ACC112 (cell line): ENCODE measurements at regions not wholly inside any gene's neighbourhood (a gene's known extent, or its start where the extent isn't known, plus 50 kb on each side); places are given as distances from the start of the nearest gene placed in this dataset.
"Not testable (repeated sequence)": the region's sequence is repeated elsewhere in the genome, so short reads cannot be mapped to it uniquely, and the experiment has no call there.

ENCODE experiments used
- H2AFZ ChIP-seq: fragments of 200-600 bp; sonication (generic); one replicate; pipeline ENCODE4 v1.6.0; 2017; ENCODE audit warnings: antibody characterized with exemption, low read length; ENCODE audit not compliant: unreplicated experiment
- H3K27ac ChIP-seq: fragments of 200-600 bp; sonication (generic); 2 replicates; pipeline ENCODE4 v1.5.1; 2014; ENCODE audit warnings: low read depth, mild to moderate bottlenecking, antibody characterized with exemption, low read length, moderate library complexity
- H3K27me3 ChIP-seq: fragments of 200-600 bp; sonication (generic); 2 replicates; pipeline ENCODE4 v1.6.1; 2014; ENCODE audit warnings: mild to moderate bottlenecking, antibody characterized with exemption, low read length, moderate library complexity, mixed read lengths; ENCODE audit not compliant: insufficient read depth
- H3K36me3 ChIP-seq: fragments of 200-600 bp; sonication (generic); 2 replicates; pipeline ENCODE4 v1.6.1; 2016; ENCODE audit warnings: mild to moderate bottlenecking, antibody characterized with exemption, low read length, moderate library complexity, mixed read lengths; ENCODE audit not compliant: insufficient read depth
- H3K4me1 ChIP-seq: fragments of 200-600 bp; sonication (generic); one replicate; pipeline ENCODE4 v1.6.1; 2016; ENCODE audit warnings: low read length, mixed read lengths; ENCODE audit not compliant: insufficient read depth, unreplicated experiment, control insufficient read depth
- H3K4me3 ChIP-seq: fragments of 200-600 bp; sonication (generic); 2 replicates; pipeline ENCODE4 v1.5.1; 2014; ENCODE audit warnings: mild to moderate bottlenecking, low read depth, low read length
- H3K79me2 ChIP-seq: fragments of 200-600 bp; sonication (generic); one replicate; pipeline ENCODE4 v1.6.0; 2016; ENCODE audit warnings: low read length; ENCODE audit not compliant: control insufficient read depth, unreplicated experiment, insufficient read depth

DNA sequence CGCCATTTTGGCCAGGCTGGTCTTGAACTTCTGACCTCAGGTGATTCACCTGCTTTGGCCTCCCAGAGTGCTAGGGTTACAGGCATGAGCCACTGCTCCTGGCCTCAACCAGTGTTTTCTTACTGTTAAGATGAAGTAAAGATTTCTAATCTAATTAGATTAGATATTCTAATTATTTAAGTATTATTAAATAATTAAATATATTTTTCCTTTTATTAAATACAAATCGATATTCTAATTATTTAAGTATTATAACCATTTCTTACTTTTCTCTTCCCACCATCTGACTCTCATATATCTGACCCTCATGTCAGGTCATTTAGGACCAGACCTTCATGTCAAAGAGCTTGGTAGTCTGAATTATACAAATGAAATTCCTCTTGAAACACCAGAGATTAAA, 1291.9 kb upstream of the EPHA6 start:
- H3K79me2 ChIP-seq, result no peaks in the 10 kb centered on the region
- H2AFZ ChIP-seq, result no peak overlapping the region
- H3K4me3 ChIP-seq, result no peak overlapping the region
- H3K27me3 ChIP-seq, result no peaks in the 10 kb centered on the region
- no peaks in the 10 kb centered on the region for H3K36me3 ChIP-seq
- no peak overlapping the region for H3K27ac ChIP-seq
- no peaks in the 10 kb centered on the region for H3K4me1 ChIP-seq

DNA sequence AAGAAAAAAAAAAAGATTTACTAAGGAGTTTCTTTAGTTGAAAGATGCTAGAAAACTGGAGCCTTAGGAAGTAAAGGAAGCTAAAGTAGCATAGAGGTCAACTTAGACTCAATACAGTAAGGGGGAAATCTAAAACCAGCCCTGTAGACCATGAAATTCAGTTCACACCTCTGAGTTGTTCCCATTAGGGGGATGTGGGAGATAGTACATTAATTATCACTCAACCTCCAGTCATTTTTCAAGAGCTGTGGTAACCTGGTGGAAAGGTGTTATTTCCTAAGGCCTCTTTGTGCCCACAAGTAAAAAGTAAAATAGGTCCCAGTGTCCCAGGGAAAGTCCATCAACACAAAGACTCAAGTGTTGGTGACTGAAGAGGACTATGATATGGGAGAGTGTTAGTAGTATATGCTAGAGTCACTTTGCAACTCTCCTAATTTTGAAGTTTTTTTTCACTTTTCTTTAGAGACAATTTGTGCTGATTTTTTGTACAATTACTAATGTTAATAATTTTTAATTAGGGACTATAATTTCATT, 1274.4 kb upstream of the EPHA6 start:
- H3K4me3 ChIP-seq, result no peak overlapping the region
- H3K4me1 ChIP-seq, result no peaks in the 10 kb centered on the region
- no peak overlapping the region for H3K27ac ChIP-seq
- H3K36me3 ChIP-seq, result no peaks in the 10 kb centered on the region
- no peak overlapping the region for H2AFZ ChIP-seq
- H3K27me3 ChIP-seq, result no peaks in the 10 kb centered on the region
- H3K79me2 ChIP-seq, result no peaks in the 10 kb centered on the region

GRCh38 chr3:95565502-95565901, 1248.9 kb upstream of the EPHA6 start:
- Histone ChIP-seq H3K36me3 (no peaks in the 10 kb centered on the region), H3K79me2 (no peaks in the 10 kb centered on the region), H3K27me3 (no peaks in the 10 kb centered on the region), H2AFZ (no peak overlapping the region), H3K4me1 (no peaks in the 10 kb centered on the region), H3K4me3 (no peak overlapping the region), H3K27ac (no peak overlapping the region)

DNA sequence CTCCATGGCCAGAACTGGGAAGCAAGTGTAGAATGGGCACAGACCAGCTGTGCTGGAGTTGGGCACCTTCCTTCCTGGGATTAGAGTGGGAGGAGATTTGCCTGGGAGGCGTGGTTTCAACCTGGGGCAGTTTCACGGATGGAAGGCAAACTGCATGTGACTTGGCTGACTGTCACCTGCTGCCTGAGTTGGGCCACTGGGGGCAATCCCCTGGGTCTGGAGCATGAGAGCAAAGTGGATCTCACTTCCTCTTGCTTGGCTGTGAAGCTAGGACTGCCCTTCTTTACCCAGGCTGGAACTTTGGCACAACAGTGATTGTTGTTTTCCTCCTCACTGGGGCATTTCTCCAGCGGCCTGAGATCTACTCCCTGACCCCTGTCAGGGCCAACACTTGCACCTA, 1247.0 kb upstream of the EPHA6 start:
- Histone ChIP-seq H3K27me3 (no peaks in the 10 kb centered on the region), H2AFZ (no peak overlapping the region), H3K79me2 (no peaks in the 10 kb centered on the region), H3K4me3 (no peak overlapping the region), H3K27ac (no peak overlapping the region), H3K4me1 (no peaks in the 10 kb centered on the region), H3K36me3 (no peaks in the 10 kb centered on the region)

DNA sequence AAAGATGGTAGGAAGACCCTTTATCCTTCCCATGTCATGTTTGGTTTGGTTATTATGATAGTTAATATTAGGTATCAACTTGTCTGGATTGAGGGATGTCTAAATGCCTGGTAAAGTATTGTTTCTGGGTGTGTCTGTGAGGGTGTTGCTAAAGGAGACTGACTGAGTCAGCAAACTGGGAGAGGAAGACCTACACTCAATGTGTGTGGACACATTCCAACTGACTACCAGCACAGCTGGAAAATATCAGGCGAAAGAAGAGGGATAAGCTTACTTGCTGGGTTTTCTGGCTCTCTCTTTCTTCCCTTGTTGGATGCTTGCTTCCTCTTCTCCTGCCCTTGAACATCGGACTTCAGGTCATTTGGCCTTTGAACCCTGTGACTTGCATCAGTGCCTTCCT, 1227.6 kb upstream of the EPHA6 start:
- Histone ChIP-seq H3K36me3 (no peaks in the 10 kb centered on the region), H3K79me2 (no peaks in the 10 kb centered on the region), H3K27ac (no peak overlapping the region), H3K27me3 (no peaks in the 10 kb centered on the region), H3K4me1 (no peaks in the 10 kb centered on the region), H3K4me3 (no peak overlapping the region), H2AFZ (no peak overlapping the region)

GRCh38 chr3:95587641-95588040, 1226.8 kb upstream of the EPHA6 start:
- H3K27me3 ChIP-seq, H3K4me1 ChIP-seq, H3K79me2 ChIP-seq, H2AFZ ChIP-seq, H3K36me3 ChIP-seq, H3K27ac ChIP-seq, H3K4me3 ChIP-seq: not testable (repeated sequence)

DNA sequence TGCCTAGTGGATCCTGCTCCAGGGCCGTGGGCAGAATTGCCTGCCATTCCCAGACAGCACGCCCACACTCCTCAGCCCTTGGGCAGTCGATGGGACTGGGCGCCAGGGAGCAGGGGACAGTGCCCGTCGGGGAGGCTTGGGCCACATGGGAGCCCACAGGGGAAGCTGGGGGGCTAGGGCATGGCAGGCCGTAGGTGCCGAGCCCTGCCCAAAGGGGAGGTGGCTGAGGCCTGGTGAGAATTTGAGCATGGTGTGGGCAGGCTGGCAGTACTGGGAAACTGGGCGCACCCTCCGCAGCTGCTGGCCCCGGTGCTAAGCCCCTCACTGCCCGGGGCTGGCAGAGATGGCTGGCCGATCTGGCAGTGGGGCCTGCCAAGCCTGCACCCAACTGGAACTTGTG, 1225.9 kb upstream of the EPHA6 start:
- H3K36me3 ChIP-seq, result no peaks in the 10 kb centered on the region
- no peaks in the 10 kb centered on the region for H3K27me3 ChIP-seq
- no peak overlapping the region for H3K27ac ChIP-seq
- H3K79me2 ChIP-seq, result no peaks in the 10 kb centered on the region
- H3K4me1 ChIP-seq, result no peaks in the 10 kb centered on the region
- H3K4me3 ChIP-seq, result no peak overlapping the region
- H2AFZ ChIP-seq, result no peak overlapping the region

GRCh38 chr3:95595416-95596075, 1218.8 kb upstream of the EPHA6 start:
- no peaks in the 10 kb centered on the region for H3K27me3 ChIP-seq
- H3K27ac ChIP-seq, result no peak overlapping the region
- H3K4me3 ChIP-seq, result no peak overlapping the region
- H2AFZ ChIP-seq, result no peak overlapping the region
- no peaks in the 10 kb centered on the region for H3K4me1 ChIP-seq
- no peaks in the 10 kb centered on the region for H3K79me2 ChIP-seq
- H3K36me3 ChIP-seq, result no peaks in the 10 kb centered on the region

GRCh38 chr3:95607926-95608325, 1206.5 kb upstream of the EPHA6 start:
- Histone ChIP-seq H3K79me2 (no peaks in the 10 kb centered on the region), H2AFZ (no peak overlapping the region), H3K4me1 (no peaks in the 10 kb centered on the region), H3K27me3 (no peaks in the 10 kb centered on the region), H3K36me3 (no peaks in the 10 kb centered on the region), H3K4me3 (no peak overlapping the region), H3K27ac (no peak overlapping the region)

DNA sequence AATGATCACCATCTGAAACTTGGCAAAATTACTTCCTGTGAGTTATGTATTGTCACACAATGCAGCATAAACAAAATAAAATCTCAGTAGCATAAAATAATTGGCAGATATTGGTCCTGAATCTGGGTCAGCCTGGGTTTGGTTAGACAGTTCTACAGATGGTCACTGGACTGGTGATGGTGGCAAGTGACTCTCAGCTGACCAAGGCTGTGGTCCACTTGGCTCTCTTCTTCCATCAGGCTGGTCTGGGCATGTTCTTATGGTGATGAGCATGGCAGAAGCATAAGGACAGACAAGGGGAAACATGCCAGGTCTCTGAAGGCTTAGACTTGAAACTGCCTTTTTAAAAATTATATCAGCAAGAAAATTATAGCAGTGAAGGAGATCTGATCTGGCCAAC, 1205.0 kb upstream of the EPHA6 start:
- Histone ChIP-seq H3K4me1 (no peaks in the 10 kb centered on the region), H3K27me3 (no peaks in the 10 kb centered on the region), H3K79me2 (no peaks in the 10 kb centered on the region), H3K36me3 (no peaks in the 10 kb centered on the region), H2AFZ (no peak overlapping the region), H3K4me3 (no peak overlapping the region), H3K27ac (no peak overlapping the region)

DNA sequence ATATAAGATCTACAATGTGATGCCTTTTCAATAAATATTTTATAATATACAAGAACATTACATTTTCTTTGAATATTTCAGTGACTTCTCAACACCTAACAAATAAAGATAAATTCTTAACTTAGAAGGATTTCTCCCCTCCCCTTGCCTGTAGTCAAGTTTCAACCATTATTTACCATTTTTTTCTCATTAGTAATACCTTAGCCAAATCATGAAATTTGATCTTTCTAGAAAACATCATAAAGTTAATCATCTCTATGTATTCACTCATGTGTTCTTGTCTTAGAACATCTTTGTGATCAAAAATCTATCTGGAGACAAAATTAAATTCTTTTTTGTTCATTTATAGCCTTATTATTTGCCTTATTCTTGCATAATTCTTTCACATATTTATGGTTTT, 1201.8 kb upstream of the EPHA6 start:
- no peaks in the 10 kb centered on the region for H3K79me2 ChIP-seq

More for the DNA sequence above, 1201.8 kb upstream of the EPHA6 start:
- Histone ChIP-seq H3K4me3 (no peak overlapping the region), H3K27ac (no peak overlapping the region), H3K4me1 (no peaks in the 10 kb centered on the region), H3K27me3 (no peaks in the 10 kb centered on the region), H2AFZ (no peak overlapping the region), H3K36me3 (no peaks in the 10 kb centered on the region)
